SK-N-SH treated with all-trans-retinoic acid at 6 μM for 48 hours (cell line): ENCODE measurements at regions not wholly inside any gene's neighbourhood (a gene's known extent, or its start where the extent isn't known, plus 50 kb on each side); places are given as distances from the start of the nearest gene placed in this dataset.

Experiments
- ATAC-seq: fragments of 200-7000 bp; cut with Tn5 transposase; 3 replicates; pipeline ENCODE4 v1.9.1; 2020; ENCODE audit warnings: mild to moderate bottlenecking, moderate library complexity
- ARNTL ChIP-seq: fragments of 450-650 bp; formaldehyde crosslinking; IDR thresholded peaks from 2 replicates; pipeline ENCODE4 v1.5.0; 2020; ENCODE audit warnings: low read depth, mild to moderate bottlenecking, moderate library complexity, borderline replicate concordance
- BACH2 ChIP-seq: fragments of 250-450 bp; sonication (Bioruptor Pico); IDR thresholded peaks from 2 replicates; pipeline ENCODE4 v1.9.0; 2021; ENCODE audit warnings: mild to moderate bottlenecking, borderline replicate concordance
- CREB5 ChIP-seq: fragments of 250-450 bp; sonication (Bioruptor Pico); IDR thresholded peaks from 2 replicates; pipeline ENCODE4 v1.5.1; 2020; ENCODE audit warnings: low read depth, mild to moderate bottlenecking, moderate library complexity
- CSDC2 ChIP-seq: fragments of 250-450 bp; sonication (Bioruptor Pico); IDR thresholded peaks from 2 replicates; pipeline ENCODE4 v1.5.0; 2020; ENCODE audit warnings: mild to moderate bottlenecking, moderate library complexity
- ESRRG ChIP-seq: fragments of 250-450 bp; sonication (Bioruptor Pico); IDR thresholded peaks from 2 replicates; pipeline ENCODE4 v1.6.1; 2021; ENCODE audit warnings: mild to moderate bottlenecking
- GLIS3 ChIP-seq: fragments of 250-450 bp; sonication (Bioruptor Pico); IDR thresholded peaks from 2 replicates; pipeline ENCODE4 v1.5.0; 2020; ENCODE audit warnings: mild to moderate bottlenecking, moderate library complexity
- ISL1 ChIP-seq: fragments of 250-450 bp; sonication (Bioruptor Pico); IDR thresholded peaks from 2 replicates; pipeline ENCODE4 v2.1.2; 2022; ENCODE audit warnings: mild to moderate bottlenecking, moderate library complexity
- OSR1 ChIP-seq: fragments of 250-450 bp; sonication (Bioruptor Pico); IDR thresholded peaks from 2 replicates; pipeline ENCODE4 v1.8.0; 2022; ENCODE audit warnings: moderate library complexity, mild to moderate bottlenecking, inconsistent platforms
- PATZ1 ChIP-seq: fragments of 250-450 bp; sonication (Bioruptor Pico); IDR thresholded peaks from 2 replicates; pipeline ENCODE4 v1.8.0; 2020; ENCODE audit warnings: mild to moderate bottlenecking, moderate library complexity, borderline replicate concordance
- POU6F1 ChIP-seq: fragments of 250-450 bp; sonication (Bioruptor Pico); IDR thresholded peaks from 2 replicates; pipeline ENCODE4 v1.8.0; 2021; ENCODE audit warnings: low read depth, mild to moderate bottlenecking, moderate library complexity, borderline replicate concordance
- PPARA ChIP-seq: fragments of 250-450 bp; sonication (Bioruptor Pico); IDR thresholded peaks from 2 replicates; pipeline ENCODE4 v1.5.0; 2020; ENCODE audit warnings: mild to moderate bottlenecking, borderline replicate concordance
- RARB ChIP-seq: fragments of 250-450 bp; sonication (Bioruptor Pico); IDR thresholded peaks from 2 replicates; pipeline ENCODE4 v1.8.0; 2021; ENCODE audit warnings: mild to moderate bottlenecking, moderate library complexity
- SNAI2 ChIP-seq: fragments of 250-450 bp; sonication (Bioruptor Pico); IDR thresholded peaks from 2 replicates; pipeline ENCODE4 v1.5.0; 2020; ENCODE audit warnings: mild to moderate bottlenecking, moderate library complexity
- TCF4 ChIP-seq: fragments of 250-450 bp; sonication (Bioruptor Pico); IDR thresholded peaks from 2 replicates; pipeline ENCODE4 v1.8.0; 2021; ENCODE audit warnings: mild to moderate bottlenecking, moderate library complexity, borderline replicate concordance
- TOX ChIP-seq: fragments of 250-450 bp; sonication (Bioruptor Pico); IDR thresholded peaks from 2 replicates; pipeline ENCODE4 v1.8.0; 2021; ENCODE audit warnings: mild to moderate bottlenecking, moderate library complexity, borderline replicate concordance
- TSHZ2 ChIP-seq: fragments of 250-450 bp; sonication (Bioruptor Pico); IDR thresholded peaks from 2 replicates; pipeline ENCODE4 v1.5.0; 2020; ENCODE audit warnings: mild to moderate bottlenecking, moderate library complexity
- ZC3H10 ChIP-seq: fragments of 250-450 bp; sonication (Bioruptor Pico); IDR thresholded peaks from 2 replicates; pipeline ENCODE4 v1.5.1; 2021; ENCODE audit warnings: mild to moderate bottlenecking, moderate library complexity
- ZFP3 ChIP-seq: fragments of 250-450 bp; sonication (Bioruptor Pico); IDR thresholded peaks from 2 replicates; pipeline ENCODE4 v1.5.0; 2020; ENCODE audit warnings: mild to moderate bottlenecking, moderate library complexity
- ZNF565 ChIP-seq: fragments of 450-650 bp; formaldehyde crosslinking; conservative IDR thresholded peaks from 2 replicates; pipeline ENCODE4 v1.5.0; 2020; ENCODE audit warnings: low read depth, mild to moderate bottlenecking, moderate library complexity
- ZNF70 ChIP-seq: fragments of 450-650 bp; formaldehyde crosslinking; IDR thresholded peaks from 2 replicates; pipeline ENCODE4 v1.5.0; 2020; ENCODE audit warnings: mild to moderate bottlenecking, moderate library complexity
- ZNF8 ChIP-seq: fragments of 450-650 bp; formaldehyde crosslinking; IDR thresholded peaks from 2 replicates; pipeline ENCODE4 v1.5.0; 2020; ENCODE audit warnings: mild to moderate bottlenecking, moderate library complexity
- TF ChIP-seq, protein P1 (sequence below): fragments of 250-450 bp; sonication (Bioruptor Pico); IDR thresholded peaks from 2 replicates; pipeline ENCODE4 v1.5.1; 2021; ENCODE audit warnings: mild to moderate bottlenecking, moderate library complexity

GRCh38 chr12:130054803-130055202 lies 107.5 kb upstream of the FZD10 start:
- no peak for TF ChIP-seq ESRRG (CRISPR knock-in tag)
- no peak for TF ChIP-seq CREB5 (CRISPR knock-in tag)
- TF ChIP-seq RARB (CRISPR knock-in tag) = no peak
- TF ChIP-seq PATZ1 = no peak
- TF ChIP-seq TOX (CRISPR knock-in tag) = no peak
- no peak for TF ChIP-seq ZFP3
- no peak for TF ChIP-seq GLIS3
- TF ChIP-seq ZNF8 (CRISPR knock-in tag) = no peak
- no peak for TF ChIP-seq BACH2 (CRISPR knock-in tag)
- TF ChIP-seq ZNF70 = no peak
- TF ChIP-seq ARNTL (CRISPR knock-in tag) = no peak
- TF ChIP-seq TSHZ2 (CRISPR knock-in tag) = no peak
- TF ChIP-seq CSDC2 (CRISPR knock-in tag) = no peak
- TF ChIP-seq POU6F1 (CRISPR knock-in tag) = no peak
- no peak for TF ChIP-seq OSR1 (CRISPR knock-in tag)
- no peak for TF ChIP-seq ZC3H10 (CRISPR knock-in tag)
- no peak for TF ChIP-seq ZNF565 (CRISPR knock-in tag)
- TF ChIP-seq SNAI2 (CRISPR knock-in tag) = no peak
- no peak for TF ChIP-seq TCF4 (CRISPR knock-in tag)
- TF ChIP-seq PPARA = no peak

DNA sequence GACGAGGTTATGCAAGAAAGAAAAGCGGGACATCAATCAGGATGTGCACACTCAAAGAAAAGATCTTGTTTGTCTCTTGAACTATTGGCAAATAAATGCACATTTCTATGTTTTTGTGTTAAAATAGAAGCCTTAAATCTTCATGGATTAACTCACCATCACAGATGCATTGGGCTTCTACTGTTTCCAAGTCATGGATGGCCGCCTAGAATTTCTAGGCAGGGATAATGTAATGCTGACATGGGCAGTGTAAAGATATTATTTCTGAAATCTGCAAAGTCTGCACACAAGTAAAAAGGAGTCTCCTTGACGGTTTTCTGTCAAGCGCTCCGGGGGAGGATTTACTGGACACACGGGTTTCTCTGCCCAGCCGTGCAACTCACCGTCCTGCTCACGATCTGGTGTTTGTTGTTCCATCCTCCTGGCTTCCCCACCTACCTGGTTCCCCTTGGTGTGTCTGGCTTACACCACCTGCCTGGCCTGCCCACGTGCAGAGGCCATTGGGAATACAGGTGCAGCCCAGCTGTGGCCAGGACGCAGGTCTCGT lies 103.3 kb upstream of the FZD10 start:
- no peak for ATAC-seq
- TF ChIP-seq ISL1 (CRISPR knock-in tag) = no peak
- no peak for TF ChIP-seq SNAI2 (CRISPR knock-in tag)
- no peak for TF ChIP-seq ZNF8 (CRISPR knock-in tag)
- TF ChIP-seq PPARA = no peak
- TF ChIP-seq TCF4 (CRISPR knock-in tag) = no peak
- TF ChIP-seq ZFP3 = no peak
- TF ChIP-seq ZNF70 = no peak
- TF ChIP-seq PATZ1 = no peak

More at GRCh38 chr12:130054803-130055202, 107.5 kb upstream of the FZD10 start:
- ATAC-seq = no peak

- no peak for ATAC-seq
- no peak for TF ChIP-seq ISL1 (CRISPR knock-in tag)
- no peak for TF ChIP-seq PPARA
- no peak for TF ChIP-seq POU6F1 (CRISPR knock-in tag)
- no peak for TF ChIP-seq CREB5 (CRISPR knock-in tag)
- no peak for TF ChIP-seq ZNF565 (CRISPR knock-in tag)
- TF ChIP-seq, protein P1, sequence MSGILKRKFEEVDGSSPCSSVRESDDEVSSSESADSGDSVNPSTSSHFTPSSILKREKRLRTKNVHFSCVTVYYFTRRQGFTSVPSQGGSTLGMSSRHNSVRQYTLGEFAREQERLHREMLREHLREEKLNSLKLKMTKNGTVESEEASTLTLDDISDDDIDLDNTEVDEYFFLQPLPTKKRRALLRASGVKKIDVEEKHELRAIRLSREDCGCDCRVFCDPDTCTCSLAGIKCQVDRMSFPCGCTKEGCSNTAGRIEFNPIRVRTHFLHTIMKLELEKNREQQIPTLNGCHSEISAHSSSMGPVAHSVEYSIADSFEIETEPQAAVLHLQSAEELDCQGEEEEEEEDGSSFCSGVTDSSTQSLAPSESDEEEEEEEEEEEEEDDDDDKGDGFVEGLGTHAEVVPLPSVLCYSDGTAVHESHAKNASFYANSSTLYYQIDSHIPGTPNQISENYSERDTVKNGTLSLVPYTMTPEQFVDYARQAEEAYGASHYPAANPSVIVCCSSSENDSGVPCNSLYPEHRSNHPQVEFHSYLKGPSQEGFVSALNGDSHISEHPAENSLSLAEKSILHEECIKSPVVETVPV (CRISPR knock-in tag) = no peak
- no peak for TF ChIP-seq GLIS3
- TF ChIP-seq RARB (CRISPR knock-in tag) = no peak
- TF ChIP-seq ZC3H10 (CRISPR knock-in tag) = no peak
- TF ChIP-seq ZFP3 = no peak
- TF ChIP-seq TCF4 (CRISPR knock-in tag) = no peak
These were observed 98.4 kb upstream of the FZD10 start for GRCh38 chr12:130063866-130064265.
